Colonic mucosa (tissue), 4 donors: ENCODE measurements at regions not wholly inside any gene's neighbourhood (a gene's known extent, or its start where the extent isn't known, plus 50 kb on each side); places are given as distances from the start of the nearest gene placed in this dataset.

ENCODE experiments used
- DNase-seq: peaks from one replicate; pipeline ENCODE4 v3.0.0-alpha.2; 2020
- H3K27ac ChIP-seq: fragments of 200-600 bp; one replicate; pipeline ENCODE4 v1.8.0; 2021
- H3K27me3 ChIP-seq: fragments of 200-600 bp; one replicate; pipeline ENCODE4 v1.8.0; 2021
- H3K36me3 ChIP-seq: fragments of 200-600 bp; one replicate; pipeline ENCODE4 v1.8.0; 2021
- H3K4me1 ChIP-seq: fragments of 200-600 bp; one replicate; pipeline ENCODE4 v1.8.0; 2021; ENCODE audit warnings: mild to moderate bottlenecking
- H3K4me3 ChIP-seq: fragments of 200-600 bp; one replicate; pipeline ENCODE4 v1.8.0; 2021
- H3K9ac ChIP-seq, 2 donors: one replicate each; pipeline ENCODE4 v1.7.0; 2013; ENCODE audit warnings: control low read depth in 2 of 2, low read depth in 2 of 2, low read length in 2 of 2
- H3K9me3 ChIP-seq: fragments of 200-600 bp; one replicate; pipeline ENCODE4 v1.8.0; 2021
- CTCF ChIP-seq: fragments of 200-600 bp; IDR thresholded peaks from one replicate; pipeline ENCODE4 v1.8.0; 2022; ENCODE audit warnings: antibody characterized with exemption, mild to moderate bottlenecking
- intact Hi-C: fragments of 100-400 bp; cut with DNase I; formaldehyde crosslinking; loops from one replicate; pipeline ENCODE4 v1.14.1; 2022
- donor health status: healthy.
- donor health status: DM: no; HTN: no; CAD: no.
- donor health status: DM: no; HTN: no; CAD: no.

DNA sequence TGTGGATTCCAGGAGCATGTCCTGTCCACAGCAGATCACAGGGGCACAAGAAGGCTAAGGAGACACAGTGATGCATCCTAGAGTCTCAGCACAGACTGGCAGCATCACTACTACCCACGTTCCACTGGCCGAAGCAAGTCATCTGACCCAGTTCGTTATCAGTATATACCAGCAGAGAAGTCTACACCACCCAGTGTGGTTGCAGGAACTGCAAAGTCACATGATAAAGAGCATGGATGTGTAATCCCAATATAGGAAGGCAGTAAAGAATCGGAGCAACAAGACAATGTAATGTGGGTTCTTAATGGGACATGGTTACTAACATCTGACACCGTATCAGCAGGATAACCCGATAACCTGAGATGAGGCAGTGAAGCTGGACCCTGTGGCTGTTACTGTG lies 246.6 kb downstream of the RRAGC start:
- no peaks in the 10 kb centered on the region for H3K36me3 ChIP-seq
- intact Hi-C loops: no loop called here
- H3K4me3 ChIP-seq: no peak overlapping the region
- no peak overlapping the region for H3K27ac ChIP-seq
- H3K9me3 ChIP-seq: no peaks in the 10 kb centered on the region
- no peak overlapping the region for H3K9ac ChIP-seq
- H3K4me1 ChIP-seq: no peaks in the 10 kb centered on the region
- no peak for DNase-seq
- no peaks in the 10 kb centered on the region for H3K27me3 ChIP-seq
- TF ChIP-seq CTCF: no peak

DNA sequence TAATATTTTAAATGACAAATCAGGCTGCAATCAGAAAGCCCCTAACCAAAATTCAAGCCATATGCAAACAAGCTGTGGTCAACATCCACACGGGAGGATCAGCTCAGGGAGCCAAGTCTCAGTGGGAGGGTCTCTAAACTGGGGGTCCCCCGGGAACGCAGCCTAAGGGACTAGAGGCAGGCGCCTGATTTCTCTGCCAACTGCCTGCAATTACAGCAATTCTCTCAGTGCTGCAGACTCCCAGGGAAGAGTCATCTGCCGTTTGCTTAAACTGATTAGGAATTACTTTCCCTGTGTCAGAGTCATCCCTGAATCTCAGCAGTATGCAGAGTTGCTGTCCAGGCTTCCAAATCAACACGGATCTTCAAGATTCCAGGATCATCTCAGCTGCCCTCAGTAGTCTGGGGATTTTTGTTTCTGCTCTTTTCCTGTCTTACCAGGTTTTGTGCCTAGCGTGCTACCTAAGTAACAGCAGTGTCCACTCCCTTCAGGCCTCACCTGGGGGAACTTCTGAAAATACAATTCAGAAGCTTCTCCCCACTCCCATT lies 247.8 kb downstream of the RRAGC start:
- H3K9me3 ChIP-seq: no peaks in the 10 kb centered on the region
- intact Hi-C loops: no loop called here
- H3K36me3 ChIP-seq: no peaks in the 10 kb centered on the region
- no peak overlapping the region for H3K9ac ChIP-seq
- H3K4me3 ChIP-seq: no peak overlapping the region
- no peak for DNase-seq
- TF ChIP-seq CTCF: no peak
- no peaks in the 10 kb centered on the region for H3K27me3 ChIP-seq
- no peak overlapping the region for H3K27ac ChIP-seq
- H3K4me1 ChIP-seq: no peaks in the 10 kb centered on the region

DNA sequence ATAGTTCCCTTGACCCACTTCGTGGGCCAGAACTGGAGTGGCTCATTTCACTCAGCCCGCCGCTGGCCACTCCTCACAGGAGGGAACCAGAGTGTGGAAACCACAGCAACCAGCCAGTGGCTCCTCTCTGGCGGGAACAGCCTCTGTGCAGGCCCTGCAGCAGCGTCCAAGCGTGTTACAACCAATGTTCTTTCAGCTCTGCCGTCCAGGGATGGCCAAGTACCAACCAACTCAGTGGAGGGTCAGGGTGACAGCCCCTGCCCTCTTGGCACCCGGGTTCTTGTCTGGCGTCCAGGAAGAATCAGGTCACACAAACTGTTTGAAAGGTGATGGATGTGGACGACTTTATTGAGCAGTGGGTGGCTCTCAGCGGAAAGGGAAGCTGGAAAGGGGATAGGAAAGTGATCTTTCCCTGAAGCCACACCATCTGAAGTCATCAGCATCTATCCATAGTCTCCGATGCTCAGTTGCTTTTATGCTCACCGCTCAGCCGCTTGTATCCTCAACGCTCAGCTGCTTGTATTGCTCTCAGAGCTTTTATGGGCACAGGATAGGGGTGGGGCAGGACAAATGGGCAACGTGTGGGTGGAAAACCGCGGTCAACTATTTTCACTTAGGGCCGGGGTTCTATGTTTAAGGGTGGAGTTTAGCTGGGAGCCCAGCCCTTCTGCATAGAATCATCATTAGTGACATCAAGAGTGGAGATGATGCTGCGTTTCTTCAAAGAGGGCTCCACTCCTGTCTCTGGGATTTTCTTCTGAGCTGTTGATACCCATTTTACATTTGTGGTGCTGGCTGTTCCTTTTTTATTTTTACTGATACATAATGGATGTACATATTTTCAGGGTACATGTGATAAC lies 250.2 kb downstream of the RRAGC start:
- Histone ChIP-seq H3K27me3 (no peaks in the 10 kb centered on the region), H3K36me3 (no peaks in the 10 kb centered on the region), H3K4me1 (no peaks in the 10 kb centered on the region), H3K9ac (no peak overlapping the region), H3K27ac (no peak overlapping the region), H3K4me3 (no peak overlapping the region), H3K9me3 (no peaks in the 10 kb centered on the region)
- intact Hi-C loops: loop anchor here (5.0 kb wide), 1 partner anchor 228 kb away; no protein-coding TSS in a partner anchor
- no peak for TF ChIP-seq CTCF
- DNase-seq: no peak

GRCh38 chr1:38608202-38608864 lies 251.2 kb downstream of the RRAGC start:
- Histone ChIP-seq H3K9me3 (no peaks in the 10 kb centered on the region), H3K36me3 (no peaks in the 10 kb centered on the region), H3K27ac (no peak overlapping the region), H3K4me1 (no peaks in the 10 kb centered on the region), H3K4me3 (no peak overlapping the region), H3K9ac (no peak overlapping the region), H3K27me3 (no peaks in the 10 kb centered on the region)
- intact Hi-C loops: loop anchor here (5.0 kb wide), 1 partner anchor 229 kb away; no protein-coding TSS in a partner anchor
- peak; percentile 18 for TF ChIP-seq CTCF
- no peak for DNase-seq

- Histone ChIP-seq H3K9me3 (no peaks in the 10 kb centered on the region), H3K36me3 (no peaks in the 10 kb centered on the region), H3K9ac (no peak overlapping the region), H3K27ac (no peak overlapping the region), H3K27me3 (no peaks in the 10 kb centered on the region), H3K4me1 (no peaks in the 10 kb centered on the region), H3K4me3 (no peak overlapping the region)
- intact Hi-C loops: loop anchor here (5.0 kb wide), 1 partner anchor 230 kb away; no protein-coding TSS in a partner anchor
- no peak for TF ChIP-seq CTCF
- DNase-seq: no peak
These were observed 252.0 kb downstream of the RRAGC start for GRCh38 chr1:38607526-38607925.
